ENCODE measurements at regions not wholly inside any gene's neighbourhood (a gene's known extent, or its start where the extent isn't known, plus 50 kb on each side); places are given as distances from the start of the nearest gene placed in this dataset.

DNA sequence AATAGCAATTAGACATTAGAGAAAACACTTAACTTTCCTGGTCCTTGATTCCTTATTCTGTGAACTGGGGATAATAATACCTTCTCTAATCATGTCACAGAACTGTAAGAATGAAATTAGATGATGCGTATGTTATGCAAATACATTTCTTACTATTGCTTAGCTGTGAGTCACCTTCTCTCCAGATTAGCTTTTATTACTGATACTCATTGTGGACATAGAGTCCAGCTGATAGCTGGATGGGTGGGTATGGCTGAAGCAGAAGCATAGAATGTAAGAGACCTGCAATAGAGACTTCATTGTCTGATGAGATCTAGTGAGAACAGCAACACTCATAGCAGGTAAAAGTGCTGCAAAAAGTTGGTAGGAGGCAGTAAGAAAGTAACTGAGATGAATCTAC, 437.2 kb upstream of the ZFP42 start:
- Histone ChIP-seq H3K27ac (ENCODE audit: low read depth, low read length) (no peak overlapping the region), H4K8ac (ENCODE audit: extremely low read depth, insufficient read depth, low read length) (no peak overlapping the region), H3K4me3 (ENCODE audit: extremely low read depth in 1 of 4, insufficient read depth in 2 of 4, low read depth in 3 of 4, low read length in 4 of 4) (no peak overlapping the region), H3K4me1 (replicated peaks in 1 of 4; ENCODE audit: control insufficient read depth in 3 of 4, insufficient read depth in 4 of 4, low read length in 3 of 4) (peaks cover 0 to 5% (median 1%) of the 10 kb centered on the region in 4 experiments; a peak in 3 of 7 replicates), H4K5ac (ENCODE audit: insufficient read length, low read depth, low read length) (no peak overlapping the region), H2BK120ac (replicated peaks; ENCODE audit: low read depth, low read length) (no peak overlapping the region), H3K23ac (ENCODE audit: insufficient read length) (no peak overlapping the region), H2BK12ac (ENCODE audit: low read depth, low read length) (no peak overlapping the region), H3K4ac (replicated peaks; ENCODE audit: insufficient read length, low read depth, low read length) (no peak overlapping the region), H2AK5ac (ENCODE audit: low read depth, low read length) (no peak overlapping the region), H2BK15ac (ENCODE audit: low read length) (no peak overlapping the region), H3K9ac (replicated peaks in 1 of 4; ENCODE audit: extremely low read depth in 1 of 4, low read depth in 3 of 4, low read length in 3 of 4) (no peak overlapping the region), H2AFZ (ENCODE audit: low read length) (no peak overlapping the region), H3K4me2 (ENCODE audit: insufficient read depth in 1 of 2, low read depth in 2 of 2, low read length in 2 of 2) (no peak overlapping the region), H3K18ac (ENCODE audit: extremely low read depth, low read length) (no peak overlapping the region), H3K79me1 (ENCODE audit: low read depth, low read length) (no peaks in the 10 kb centered on the region), H3K36me3 (ENCODE audit: control insufficient read depth in 2 of 4, insufficient read depth in 4 of 4, low read length in 3 of 4) (no peaks in the 10 kb centered on the region), H3K23me2 (ENCODE audit: low read depth, low read length) (no peaks in the 10 kb centered on the region), H2BK20ac (ENCODE audit: low read length) (no peak overlapping the region), H3K56ac (replicated peaks; ENCODE audit: insufficient read length, low read depth, low read length) (no peak overlapping the region), H4K91ac (replicated peaks; ENCODE audit: insufficient read length, low read length) (no peak overlapping the region), H3K9me3 (ENCODE audit: insufficient read depth in 2 of 2, low read depth in 1 of 2, low read length in 1 of 2) (no peaks in the 10 kb centered on the region), H4K20me1 (replicated peaks in 1 of 2; ENCODE audit: control insufficient read depth in 1 of 2, insufficient read depth in 2 of 2, low read length in 2 of 2) (no peaks in the 10 kb centered on the region), H3K14ac (ENCODE audit: insufficient read length) (no peak overlapping the region), H2BK5ac (ENCODE audit: low read depth, low read length) (no peak overlapping the region), H3K27me3 (replicated peaks in 1 of 4; ENCODE audit: control insufficient read depth in 3 of 4, extremely low read depth in 1 of 4, insufficient read depth in 3 of 4, low read length in 3 of 4) (no peaks in the 10 kb centered on the region), H3K79me2 (ENCODE audit: control insufficient read depth in 1 of 2, insufficient read depth in 2 of 2, low read length in 2 of 2) (no peaks in the 10 kb centered on the region)
- no peak for TF ChIP-seq POLR2AphosphoS5 (IDR thresholded peaks at IDR 0.05; ENCODE audit: low read depth, low read length)
- TF ChIP-seq TCF12 (IDR thresholded peaks at IDR 0.05; ENCODE audit: low read depth, low read length): no peak
- TF ChIP-seq ASH2L (IDR thresholded peaks at IDR 0.05; ENCODE audit: low read length): no peak
- 92% methylated on average over 1 of the region's 1 CpG; no CpG with 5 or more reads in 1 of the 2 experiments for WGBS, 2 experiments (ENCODE audit: extremely low coverage in 1 of 2, insufficient coverage in 1 of 2, insufficient read length in 1 of 2, insufficient replicate concordance in 2 of 2, low coverage in 1 of 2, low lambda C conversion rate in 2 of 2, missing lambda C conversion rate in 1 of 2)
- FAIRE-seq (no peak), DNase-seq (ENCODE audit: low read depth in 1 of 2, low spot score in 2 of 2) (no peak)
- POLR2A ChIA-PET (ENCODE audit: partially characterized antibody): no interaction called here
- CTCF ChIA-PET (ENCODE audit: partially characterized antibody): no interaction called here

All from H1 (cell line).